Esophagus muscularis mucosa (tissue), 4 donors: ENCODE measurements at regions not wholly inside any gene's neighbourhood (a gene's known extent, or its start where the extent isn't known, plus 50 kb on each side); places are given as distances from the start of the nearest gene placed in this dataset.

Experiments
- DNase-seq: peaks from one replicate; pipeline ENCODE4 v3.0.0-alpha.2; 2017; ENCODE audit errors: extremely low spot score
- H3K27ac ChIP-seq, 4 donors: fragments of 200-600 bp; sonication (generic); replicated peaks in 1 of 4; 1 replicate in 3 of 4; 2 replicates in 1 of 4; pipeline ENCODE4 v1.5.1; 2016 to 2019; ENCODE audit warnings: mild to moderate bottlenecking in 1 of 4
- H3K27me3 ChIP-seq, 4 donors: fragments of 200-600 bp; sonication (generic); one replicate each; pipeline versions ENCODE4 v1.5.1 to v1.6.0; 2016 to 2019
- H3K36me3 ChIP-seq, 4 donors: fragments of 200-600 bp; sonication (generic); one replicate each; pipeline ENCODE4 v1.5.1; 2016 to 2019
- H3K4me1 ChIP-seq, 4 donors: fragments of 200-600 bp; sonication (generic); one replicate each; pipeline ENCODE4 v1.5.1; 2016 to 2019
- H3K4me3 ChIP-seq, 4 donors: fragments of 200-600 bp; sonication (generic); 1 replicate in 2 of 4; 2 replicates in 2 of 4; pipeline ENCODE4 v1.5.1; 2016 to 2019; ENCODE audit warnings: mild to moderate bottlenecking in 4 of 4, moderate library complexity in 1 of 4
- H3K9me3 ChIP-seq, 4 donors: fragments of 200-600 bp; sonication (generic); 1 replicate in 3 of 4; 2 replicates in 1 of 4; pipeline ENCODE4 v1.5.1; 2016 to 2019
- EP300 ChIP-seq: sonication (generic); formaldehyde crosslinking; IDR thresholded peaks from one replicate; pipeline ENCODE4 v1.6.1; 2017; ENCODE audit warnings: antibody characterized with exemption
- POLR2A ChIP-seq: fragments of 450-650 bp; IDR thresholded peaks from one replicate; pipeline ENCODE4 v1.6.1; 2017; ENCODE audit warnings: antibody characterized with exemption, moderate library complexity, mild to moderate bottlenecking, low read depth
- POLR2AphosphoS5 ChIP-seq, 2 donors: sonication (generic); formaldehyde crosslinking; IDR thresholded peaks; one replicate each; pipeline ENCODE4 v1.6.1; 2017; ENCODE audit warnings: antibody characterized with exemption in 2 of 2
- WGBS: methylation state at CpG from one replicate; pipeline ENCODE4 v1.1.5; 2018; 5-methylcytosine and 5-hydroxymethylcytosine counted together
- intact Hi-C: fragments of 100-400 bp; cut with DNase I; formaldehyde crosslinking; loops from one replicate; pipeline ENCODE4 v1.15.1; 2023
- TF ChIP-seq, protein P1 (sequence below), 3 experiments: fragments of 200-600 bp in 2 of 3; fragments of 450-650 bp in 1 of 3; sonication (generic) in 2 of 3; IDR thresholded peaks; one replicate each; pipeline ENCODE4 v1.5.1; 2017 to 2019; ENCODE audit warnings: antibody characterized with exemption in 3 of 3, mild to moderate bottlenecking in 2 of 3, moderate library complexity in 1 of 3

DNA sequence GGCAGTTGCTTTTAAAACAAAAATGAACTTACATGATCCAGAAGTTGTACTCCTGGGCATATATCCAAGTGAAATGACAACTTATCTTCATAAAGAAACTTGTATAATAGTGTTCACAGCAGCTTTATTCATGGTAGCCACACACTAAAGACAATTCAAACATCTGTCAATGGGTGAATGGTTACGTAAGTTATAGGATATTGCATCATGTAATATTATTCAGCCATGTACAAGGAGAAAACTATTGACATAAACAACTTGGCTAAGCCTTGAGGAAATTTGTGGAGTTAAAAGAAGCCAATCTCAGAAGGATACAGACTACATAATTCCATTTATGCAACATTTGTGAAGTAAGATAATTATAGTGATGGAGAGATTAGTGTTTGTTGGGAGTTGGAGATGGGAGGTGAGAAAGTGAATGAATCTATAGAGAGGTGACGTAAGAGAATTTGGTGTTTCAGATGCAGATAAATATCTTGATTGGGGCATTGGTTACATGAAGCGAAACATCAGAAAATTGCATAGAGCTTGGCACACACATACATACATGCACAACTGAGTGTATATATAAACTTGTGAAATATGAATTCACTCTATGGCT, 49.9 kb upstream of the GRIK1 start:
- Histone ChIP-seq H3K4me1 (no peaks in the 10 kb centered on the region), H3K9me3 (peaks cover 0 to 9% (median 3%) of the 10 kb centered on the region in 4 donors), H3K27me3 (no peaks in the 10 kb centered on the region), H3K4me3 (no peak overlapping the region), H3K27ac (no peak overlapping the region), H3K36me3 (no peaks in the 10 kb centered on the region)
- no peak for DNase-seq
- TF ChIP-seq EP300 (no peak), POLR2A (no peak), POLR2AphosphoS5 (IDR thresholded peaks at IDR 0.05) (no peak)
- TF ChIP-seq, protein P1, sequence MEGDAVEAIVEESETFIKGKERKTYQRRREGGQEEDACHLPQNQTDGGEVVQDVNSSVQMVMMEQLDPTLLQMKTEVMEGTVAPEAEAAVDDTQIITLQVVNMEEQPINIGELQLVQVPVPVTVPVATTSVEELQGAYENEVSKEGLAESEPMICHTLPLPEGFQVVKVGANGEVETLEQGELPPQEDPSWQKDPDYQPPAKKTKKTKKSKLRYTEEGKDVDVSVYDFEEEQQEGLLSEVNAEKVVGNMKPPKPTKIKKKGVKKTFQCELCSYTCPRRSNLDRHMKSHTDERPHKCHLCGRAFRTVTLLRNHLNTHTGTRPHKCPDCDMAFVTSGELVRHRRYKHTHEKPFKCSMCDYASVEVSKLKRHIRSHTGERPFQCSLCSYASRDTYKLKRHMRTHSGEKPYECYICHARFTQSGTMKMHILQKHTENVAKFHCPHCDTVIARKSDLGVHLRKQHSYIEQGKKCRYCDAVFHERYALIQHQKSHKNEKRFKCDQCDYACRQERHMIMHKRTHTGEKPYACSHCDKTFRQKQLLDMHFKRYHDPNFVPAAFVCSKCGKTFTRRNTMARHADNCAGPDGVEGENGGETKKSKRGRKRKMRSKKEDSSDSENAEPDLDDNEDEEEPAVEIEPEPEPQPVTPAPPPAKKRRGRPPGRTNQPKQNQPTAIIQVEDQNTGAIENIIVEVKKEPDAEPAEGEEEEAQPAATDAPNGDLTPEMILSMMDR (IDR thresholded peaks at IDR 0.05), result no peak
- intact Hi-C loops, result no loop called here
- 78% methylated on average over 3 of the region's 3 CpGs for WGBS
